ENCODE measurements at regions not wholly inside any gene's neighbourhood (a gene's known extent, or its start where the extent isn't known, plus 50 kb on each side); places are given as distances from the start of the nearest gene placed in this dataset.

DNA sequence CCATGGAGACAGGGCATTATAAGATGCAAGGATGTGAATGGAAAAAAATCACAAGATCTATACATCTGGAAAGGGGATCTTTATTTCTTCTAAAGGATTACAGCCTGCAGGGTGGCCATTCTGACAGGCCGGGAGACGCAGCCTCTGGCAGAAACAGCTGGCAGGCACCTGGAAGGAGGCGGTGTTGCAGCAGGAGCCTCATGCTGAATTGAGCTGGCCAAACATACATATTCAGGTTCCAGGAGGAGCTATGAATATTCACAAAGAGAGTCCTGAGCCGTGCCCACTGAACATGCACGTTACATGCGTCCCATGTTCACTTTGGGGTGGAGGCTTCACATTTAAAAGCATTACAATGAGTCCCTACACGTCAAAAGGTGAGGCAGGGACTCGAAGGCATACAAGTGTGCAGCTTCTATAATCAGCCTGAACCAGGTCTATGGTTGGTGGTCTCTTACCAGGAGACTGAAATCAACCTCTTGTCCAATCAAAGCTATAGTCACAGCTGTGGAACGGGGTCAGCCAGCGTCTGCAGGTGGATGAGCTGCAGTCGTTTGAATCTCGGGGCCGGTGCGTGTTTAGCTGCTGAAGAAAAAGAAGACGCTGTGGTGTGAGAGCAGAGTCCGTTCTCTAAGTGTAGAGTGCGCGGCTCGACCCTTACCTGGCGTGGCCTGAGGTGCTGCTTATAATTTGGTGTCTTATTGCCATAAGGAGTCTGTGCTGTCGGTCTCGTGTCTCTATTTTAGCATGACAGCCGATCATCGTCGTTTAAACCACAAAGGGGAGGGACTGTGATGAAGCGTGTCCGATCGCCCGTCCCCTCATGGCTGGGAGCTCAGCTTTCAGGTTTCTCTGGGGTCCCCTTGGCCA is 183.0 kb downstream of the ETS2 start:
- TF ChIP-seq, protein P1, sequence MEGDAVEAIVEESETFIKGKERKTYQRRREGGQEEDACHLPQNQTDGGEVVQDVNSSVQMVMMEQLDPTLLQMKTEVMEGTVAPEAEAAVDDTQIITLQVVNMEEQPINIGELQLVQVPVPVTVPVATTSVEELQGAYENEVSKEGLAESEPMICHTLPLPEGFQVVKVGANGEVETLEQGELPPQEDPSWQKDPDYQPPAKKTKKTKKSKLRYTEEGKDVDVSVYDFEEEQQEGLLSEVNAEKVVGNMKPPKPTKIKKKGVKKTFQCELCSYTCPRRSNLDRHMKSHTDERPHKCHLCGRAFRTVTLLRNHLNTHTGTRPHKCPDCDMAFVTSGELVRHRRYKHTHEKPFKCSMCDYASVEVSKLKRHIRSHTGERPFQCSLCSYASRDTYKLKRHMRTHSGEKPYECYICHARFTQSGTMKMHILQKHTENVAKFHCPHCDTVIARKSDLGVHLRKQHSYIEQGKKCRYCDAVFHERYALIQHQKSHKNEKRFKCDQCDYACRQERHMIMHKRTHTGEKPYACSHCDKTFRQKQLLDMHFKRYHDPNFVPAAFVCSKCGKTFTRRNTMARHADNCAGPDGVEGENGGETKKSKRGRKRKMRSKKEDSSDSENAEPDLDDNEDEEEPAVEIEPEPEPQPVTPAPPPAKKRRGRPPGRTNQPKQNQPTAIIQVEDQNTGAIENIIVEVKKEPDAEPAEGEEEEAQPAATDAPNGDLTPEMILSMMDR (IDR thresholded peaks at IDR 0.05), result no peak
- no peak for TF ChIP-seq POLR2A (IDR thresholded peaks at IDR 0.05)
